ENCODE measurements at regions not wholly inside any gene's neighbourhood (a gene's known extent, or its start where the extent isn't known, plus 50 kb on each side); places are given as distances from the start of the nearest gene placed in this dataset.

DNA sequence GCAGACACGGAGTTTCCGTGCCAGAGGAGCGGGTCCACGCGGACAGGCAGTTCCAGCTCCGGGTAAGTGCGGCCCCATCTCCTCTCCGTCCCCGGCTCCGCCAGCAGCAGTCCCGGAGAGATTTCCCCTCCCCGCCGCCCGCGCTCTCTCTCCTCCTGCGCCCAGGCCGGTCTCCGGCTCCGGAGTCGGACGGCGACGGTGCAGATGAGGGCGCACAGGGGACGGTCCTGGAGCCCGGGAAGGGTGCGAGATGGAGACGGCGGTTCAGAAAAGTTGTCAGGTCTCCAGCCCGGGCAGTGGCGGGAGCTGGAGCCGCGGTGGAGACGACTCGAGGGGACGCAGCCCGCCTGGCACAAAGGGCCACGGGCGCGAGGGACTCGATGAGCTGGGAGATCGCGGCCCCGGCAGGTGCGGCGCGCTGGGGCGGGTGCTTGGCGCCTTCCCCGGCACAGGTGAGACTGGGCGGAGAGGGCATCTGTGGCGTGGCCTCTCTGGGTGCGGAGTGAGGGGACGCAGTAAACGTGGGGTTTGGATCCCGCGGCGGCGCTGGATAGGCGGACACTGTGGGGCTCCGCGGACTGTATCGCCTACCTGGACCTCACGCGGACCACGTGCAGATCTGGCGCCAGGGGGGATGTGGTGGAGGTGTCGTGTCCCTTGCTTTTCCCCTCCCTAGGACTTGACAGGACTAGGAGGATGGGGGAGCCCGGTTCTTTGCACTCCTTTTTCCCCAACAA is 1540.3 kb upstream of the TMEM132C start:
- Histone ChIP-seq H3K4me3 (no peak overlapping the region), H3K4me2 (ENCODE audit: control insufficient read depth, insufficient read depth) (no peak overlapping the region), H3K9me3 (replicated peaks; ENCODE audit: control insufficient read depth, insufficient read depth, low read length) (peaks cover 1% of the 10 kb centered on the region; the same call in 1 of the 3 replicates), H3K36me3 (ENCODE audit: control insufficient read depth in 2 of 2, insufficient read depth in 2 of 2, low read length in 1 of 2) (no peaks in the 10 kb centered on the region), H3K79me2 (ENCODE audit: control insufficient read depth, insufficient read depth, low read length) (no peaks in the 10 kb centered on the region), H3K27ac (ENCODE audit: control insufficient read depth, insufficient read depth) (no peak overlapping the region), H4K20me1 (ENCODE audit: control insufficient read depth, insufficient read depth) (no peaks in the 10 kb centered on the region), H3K4me1 (ENCODE audit: control insufficient read depth, insufficient read depth, low read length) (no peaks in the 10 kb centered on the region), H2AFZ (ENCODE audit: control insufficient read depth, low read depth, low read length) (no peak overlapping the region), H3K27me3 (replicated peaks in 1 of 2; ENCODE audit: control insufficient read depth in 2 of 2, insufficient read depth in 2 of 2, low read length in 1 of 2) (no peaks in the 10 kb centered on the region), H3K9ac (ENCODE audit: control insufficient read depth, insufficient read depth, low read length) (no peak overlapping the region)
- FAIRE-seq, result no peak
- in situ Hi-C loops (cut with MboI), result no loop called here
- CTCF ChIA-PET, result no interaction called here
- RAD21 ChIA-PET (ENCODE audit: unreplicated experiment), result no interaction called here
- DNase-seq (ENCODE audit: low read depth, low spot score), result no peak
- BruUV-seq (replicated peaks), result no TSS peak
- WGBS (ENCODE audit: insufficient coverage, insufficient replicate concordance, low lambda C conversion rate, missing lambda C conversion rate), result 74% methylated on average over 60 of the region's 69 CpGs
- no peak for ATAC-seq
- TF ChIP-seq, protein P1, sequence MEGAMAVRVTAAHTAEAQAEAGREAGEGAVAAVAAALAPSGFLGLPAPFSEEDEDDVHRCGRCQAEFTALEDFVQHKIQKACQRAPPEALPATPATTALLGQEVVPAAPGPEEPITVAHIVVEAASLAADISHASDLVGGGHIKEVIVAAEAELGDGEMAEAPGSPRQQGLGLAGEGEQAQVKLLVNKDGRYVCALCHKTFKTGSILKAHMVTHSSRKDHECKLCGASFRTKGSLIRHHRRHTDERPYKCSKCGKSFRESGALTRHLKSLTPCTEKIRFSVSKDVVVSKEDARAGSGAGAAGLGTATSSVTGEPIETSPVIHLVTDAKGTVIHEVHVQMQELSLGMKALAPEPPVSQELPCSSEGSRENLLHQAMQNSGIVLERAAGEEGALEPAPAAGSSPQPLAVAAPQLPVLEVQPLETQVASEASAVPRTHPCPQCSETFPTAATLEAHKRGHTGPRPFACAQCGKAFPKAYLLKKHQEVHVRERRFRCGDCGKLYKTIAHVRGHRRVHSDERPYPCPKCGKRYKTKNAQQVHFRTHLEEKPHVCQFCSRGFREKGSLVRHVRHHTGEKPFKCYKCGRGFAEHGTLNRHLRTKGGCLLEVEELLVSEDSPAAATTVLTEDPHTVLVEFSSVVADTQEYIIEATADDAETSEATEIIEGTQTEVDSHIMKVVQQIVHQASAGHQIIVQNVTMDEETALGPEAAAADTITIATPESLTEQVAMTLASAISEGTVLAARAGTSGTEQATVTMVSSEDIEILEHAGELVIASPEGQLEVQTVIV (IDR thresholded peaks at IDR 0.05; ENCODE audit: borderline replicate concordance, partially characterized antibody), result no peak
- TF ChIP-seq CHD4 (IDR thresholded peaks at IDR 0.05), result no peak
- TF ChIP-seq, protein P2, sequence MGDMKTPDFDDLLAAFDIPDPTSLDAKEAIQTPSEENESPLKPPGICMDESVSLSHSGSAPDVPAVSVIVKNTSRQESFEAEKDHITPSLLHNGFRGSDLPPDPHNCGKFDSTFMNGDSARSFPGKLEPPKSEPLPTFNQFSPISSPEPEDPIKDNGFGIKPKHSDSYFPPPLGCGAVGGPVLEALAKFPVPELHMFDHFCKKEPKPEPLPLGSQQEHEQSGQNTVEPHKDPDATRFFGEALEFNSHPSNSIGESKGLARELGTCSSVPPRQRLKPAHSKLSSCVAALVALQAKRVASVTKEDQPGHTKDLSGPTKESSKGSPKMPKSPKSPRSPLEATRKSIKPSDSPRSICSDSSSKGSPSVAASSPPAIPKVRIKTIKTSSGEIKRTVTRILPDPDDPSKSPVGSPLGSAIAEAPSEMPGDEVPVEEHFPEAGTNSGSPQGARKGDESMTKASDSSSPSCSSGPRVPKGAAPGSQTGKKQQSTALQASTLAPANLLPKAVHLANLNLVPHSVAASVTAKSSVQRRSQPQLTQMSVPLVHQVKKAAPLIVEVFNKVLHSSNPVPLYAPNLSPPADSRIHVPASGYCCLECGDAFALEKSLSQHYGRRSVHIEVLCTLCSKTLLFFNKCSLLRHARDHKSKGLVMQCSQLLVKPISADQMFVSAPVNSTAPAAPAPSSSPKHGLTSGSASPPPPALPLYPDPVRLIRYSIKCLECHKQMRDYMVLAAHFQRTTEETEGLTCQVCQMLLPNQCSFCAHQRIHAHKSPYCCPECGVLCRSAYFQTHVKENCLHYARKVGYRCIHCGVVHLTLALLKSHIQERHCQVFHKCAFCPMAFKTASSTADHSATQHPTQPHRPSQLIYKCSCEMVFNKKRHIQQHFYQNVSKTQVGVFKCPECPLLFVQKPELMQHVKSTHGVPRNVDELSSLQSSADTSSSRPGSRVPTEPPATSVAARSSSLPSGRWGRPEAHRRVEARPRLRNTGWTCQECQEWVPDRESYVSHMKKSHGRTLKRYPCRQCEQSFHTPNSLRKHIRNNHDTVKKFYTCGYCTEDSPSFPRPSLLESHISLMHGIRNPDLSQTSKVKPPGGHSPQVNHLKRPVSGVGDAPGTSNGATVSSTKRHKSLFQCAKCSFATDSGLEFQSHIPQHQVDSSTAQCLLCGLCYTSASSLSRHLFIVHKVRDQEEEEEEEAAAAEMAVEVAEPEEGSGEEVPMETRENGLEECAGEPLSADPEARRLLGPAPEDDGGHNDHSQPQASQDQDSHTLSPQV (IDR thresholded peaks at IDR 0.05), result no peak
- TF ChIP-seq CHD2 (IDR thresholded peaks at IDR 0.05; ENCODE audit: borderline replicate concordance, low read depth, low read length), result no peak
- TF ChIP-seq SMAD5 (IDR thresholded peaks at IDR 0.05; ENCODE audit: low read depth), result no peak
- intact Hi-C loops (cut with micrococcal nuclease; ENCODE audit: unreplicated experiment), result no loop called here
- SMC1A ChIA-PET (ENCODE audit: uncharacterized antibody, unreplicated experiment), result no interaction called here
- POLR2A ChIA-PET, result no interaction called here
